ENCODE measurements at regions not wholly inside any gene's neighbourhood (a gene's known extent, or its start where the extent isn't known, plus 50 kb on each side); places are given as distances from the start of the nearest gene placed in this dataset.

DNA sequence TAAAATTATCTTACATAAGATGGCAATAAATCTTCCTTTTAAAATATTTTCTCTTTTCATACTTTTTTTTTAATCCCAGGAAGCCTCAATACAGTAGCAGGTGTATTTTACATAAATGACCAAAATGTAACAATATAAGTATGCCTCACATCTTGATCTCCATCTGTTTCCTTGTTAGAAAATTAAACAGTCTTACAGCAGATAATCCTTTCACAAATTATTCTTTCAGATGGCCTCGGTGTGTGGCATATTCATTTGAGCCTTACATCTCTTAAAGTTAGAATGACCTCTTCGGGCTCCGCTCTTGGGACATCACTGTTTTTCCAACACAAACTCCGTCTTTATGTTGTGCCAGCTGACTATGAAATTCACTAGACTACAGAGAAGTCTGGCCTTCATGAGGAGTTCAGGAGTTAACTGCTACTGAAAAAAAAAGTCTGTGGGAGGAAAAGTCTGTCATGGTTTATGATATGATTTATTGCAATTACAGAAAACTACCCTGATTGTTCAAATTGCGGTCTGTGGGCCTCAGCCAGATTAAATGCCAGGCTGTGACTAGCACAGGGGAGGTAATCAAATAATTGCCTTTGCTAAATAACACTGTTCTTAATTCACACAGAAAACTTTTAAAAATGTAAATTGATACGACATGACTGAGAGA, 292.9 kb upstream of the PUM3 start:
- Histone ChIP-seq H3K23me2 (ENCODE audit: insufficient read length, low read depth, low read length, poor library complexity, severe bottlenecking) (no peaks in the 10 kb centered on the region), H3K14ac (ENCODE audit: insufficient read depth, low read length) (no peak overlapping the region), H3K9ac (ENCODE audit: extremely low read depth, insufficient read length, low read length) (no peak overlapping the region), H2BK5ac (ENCODE audit: insufficient read length, low read length) (no peak overlapping the region), H4K8ac (replicated peaks; ENCODE audit: insufficient read length, low read depth, low read length) (no peak overlapping the region), H2BK12ac (ENCODE audit: insufficient read length, low read depth, low read length) (no peak overlapping the region), H3K27ac (ENCODE audit: insufficient read length, low read depth, low read length) (no peak overlapping the region), H2BK120ac (ENCODE audit: low read depth, low read length, poor library complexity, severe bottlenecking) (no peak overlapping the region), H4K20me1 (ENCODE audit: control insufficient read depth, insufficient read depth, insufficient read length) (no peaks in the 10 kb centered on the region), H3K9me3 (ENCODE audit: control insufficient read depth, low read depth, low read length) (no peaks in the 10 kb centered on the region), H3K4ac (ENCODE audit: low read depth, low read length) (no peak overlapping the region), H3K79me1 (ENCODE audit: insufficient read depth, low read depth, low read length, poor library complexity, severe bottlenecking) (no peaks in the 10 kb centered on the region), H3T11ph (ENCODE audit: low read length) (no peak overlapping the region), H3K23ac (ENCODE audit: insufficient read length, low read depth, low read length) (no peak overlapping the region), H3K27me3 (ENCODE audit: insufficient read depth, low read length) (no peaks in the 10 kb centered on the region), H3K4me1 (ENCODE audit: insufficient read depth, low read length) (no peaks in the 10 kb centered on the region), H2BK15ac (ENCODE audit: low read depth, low read length) (no peak overlapping the region), H2AK5ac (ENCODE audit: insufficient read length, low read length) (no peak overlapping the region), H3K4me2 (ENCODE audit: insufficient read depth, insufficient read length, low read length) (no peak overlapping the region), H4K5ac (ENCODE audit: insufficient read length, low read depth, low read length) (no peak overlapping the region), H2BK20ac (ENCODE audit: low read depth, low read length, poor library complexity, severe bottlenecking) (no peak overlapping the region), H3K79me2 (ENCODE audit: insufficient read depth, low read length) (no peaks in the 10 kb centered on the region), H3K18ac (ENCODE audit: insufficient read length, low read depth, low read length) (no peak overlapping the region), H2AFZ (ENCODE audit: low read length) (no peak overlapping the region), H4K91ac (ENCODE audit: insufficient read length, low read depth, low read length) (no peak overlapping the region), H3K56ac (ENCODE audit: insufficient read length, low read depth, low read length) (no peak overlapping the region)
- TF ChIP-seq, protein P1, sequence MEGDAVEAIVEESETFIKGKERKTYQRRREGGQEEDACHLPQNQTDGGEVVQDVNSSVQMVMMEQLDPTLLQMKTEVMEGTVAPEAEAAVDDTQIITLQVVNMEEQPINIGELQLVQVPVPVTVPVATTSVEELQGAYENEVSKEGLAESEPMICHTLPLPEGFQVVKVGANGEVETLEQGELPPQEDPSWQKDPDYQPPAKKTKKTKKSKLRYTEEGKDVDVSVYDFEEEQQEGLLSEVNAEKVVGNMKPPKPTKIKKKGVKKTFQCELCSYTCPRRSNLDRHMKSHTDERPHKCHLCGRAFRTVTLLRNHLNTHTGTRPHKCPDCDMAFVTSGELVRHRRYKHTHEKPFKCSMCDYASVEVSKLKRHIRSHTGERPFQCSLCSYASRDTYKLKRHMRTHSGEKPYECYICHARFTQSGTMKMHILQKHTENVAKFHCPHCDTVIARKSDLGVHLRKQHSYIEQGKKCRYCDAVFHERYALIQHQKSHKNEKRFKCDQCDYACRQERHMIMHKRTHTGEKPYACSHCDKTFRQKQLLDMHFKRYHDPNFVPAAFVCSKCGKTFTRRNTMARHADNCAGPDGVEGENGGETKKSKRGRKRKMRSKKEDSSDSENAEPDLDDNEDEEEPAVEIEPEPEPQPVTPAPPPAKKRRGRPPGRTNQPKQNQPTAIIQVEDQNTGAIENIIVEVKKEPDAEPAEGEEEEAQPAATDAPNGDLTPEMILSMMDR (conservative IDR thresholded peaks at IDR 0.05), result no peak
- no peak for DNase-seq
- Mint-ChIP-seq H3K27ac (no peak overlapping the region), H3K9me3 (peaks cover 11 to 20% of the 10 kb centered on the region in 2 experiments), H3K4me3 (no peak overlapping the region), H3K36me3 (ENCODE audit: insufficient read depth in 1 of 3, low read depth in 3 of 3) (peaks cover 0 to 6% (median 2%) of the 10 kb centered on the region in 3 experiments; a peak in 3 of 7 replicates), H3K4me1 (no peaks in the 10 kb centered on the region), H3K27me3 (ENCODE audit: low read depth) (no peaks in the 10 kb centered on the region)
- no CpG with 5 or more reads among the region's 6 CpGs for WGBS (ENCODE audit: extremely low coverage, insufficient read length, low lambda C conversion rate)
